ENCODE measurements at regions not wholly inside any gene's neighbourhood (a gene's known extent, or its start where the extent isn't known, plus 50 kb on each side); places are given as distances from the start of the nearest gene placed in this dataset.

- TF ChIP-seq, protein P1, sequence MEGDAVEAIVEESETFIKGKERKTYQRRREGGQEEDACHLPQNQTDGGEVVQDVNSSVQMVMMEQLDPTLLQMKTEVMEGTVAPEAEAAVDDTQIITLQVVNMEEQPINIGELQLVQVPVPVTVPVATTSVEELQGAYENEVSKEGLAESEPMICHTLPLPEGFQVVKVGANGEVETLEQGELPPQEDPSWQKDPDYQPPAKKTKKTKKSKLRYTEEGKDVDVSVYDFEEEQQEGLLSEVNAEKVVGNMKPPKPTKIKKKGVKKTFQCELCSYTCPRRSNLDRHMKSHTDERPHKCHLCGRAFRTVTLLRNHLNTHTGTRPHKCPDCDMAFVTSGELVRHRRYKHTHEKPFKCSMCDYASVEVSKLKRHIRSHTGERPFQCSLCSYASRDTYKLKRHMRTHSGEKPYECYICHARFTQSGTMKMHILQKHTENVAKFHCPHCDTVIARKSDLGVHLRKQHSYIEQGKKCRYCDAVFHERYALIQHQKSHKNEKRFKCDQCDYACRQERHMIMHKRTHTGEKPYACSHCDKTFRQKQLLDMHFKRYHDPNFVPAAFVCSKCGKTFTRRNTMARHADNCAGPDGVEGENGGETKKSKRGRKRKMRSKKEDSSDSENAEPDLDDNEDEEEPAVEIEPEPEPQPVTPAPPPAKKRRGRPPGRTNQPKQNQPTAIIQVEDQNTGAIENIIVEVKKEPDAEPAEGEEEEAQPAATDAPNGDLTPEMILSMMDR (IDR thresholded peaks at IDR 0.05), result no peak
- no peak for TF ChIP-seq POLR2A (IDR thresholded peaks at IDR 0.05)
Measured at GRCh38 chr10:21082206-21082605, 185.1 kb upstream of the NEBL start.

All from Peyer's patch (tissue), 4 donors.